ENCODE measurements at regions not wholly inside any gene's neighbourhood (a gene's known extent, or its start where the extent isn't known, plus 50 kb on each side); places are given as distances from the start of the nearest gene placed in this dataset.

GRCh38 chr3:153354641-153355040 is 192.6 kb downstream of the RAP2B start:
- no peak for TF ChIP-seq E2F5 (CRISPR knock-in tag; IDR thresholded peaks at IDR 0.05)
- TF ChIP-seq ZNF416 (CRISPR knock-in tag; IDR thresholded peaks at IDR 0.05), result no peak
- Mint-ChIP-seq H3K9me3 (peaks cover 13% of the 10 kb centered on the region), H3K4me1 (peaks cover 13% of the 10 kb centered on the region), H3K36me3 (peaks cover 5% of the 10 kb centered on the region; the same call in 1 of the 2 replicates), H3K4me3 (no peak overlapping the region), H3K27me3 (ENCODE audit: low read depth) (peaks cover 51% of the 10 kb centered on the region), H3K27ac (no peak overlapping the region)
- CTCF ChIA-PET, result no interaction called here
- POLR2A ChIA-PET, result no interaction called here
- ATAC-seq (no peak), DNase-seq (ENCODE audit: low spot score) (no peak)

GRCh38 chr3:153355559-153355958 is 193.5 kb downstream of the RAP2B start:
- TF ChIP-seq PRRX2 (CRISPR knock-in tag; IDR thresholded peaks at IDR 0.05), result no peak
- no peak for TF ChIP-seq PRDM15 (CRISPR knock-in tag; IDR thresholded peaks at IDR 0.05)
- TF ChIP-seq USF2 (CRISPR knock-in tag; IDR thresholded peaks at IDR 0.05), result no peak
- no peak for TF ChIP-seq TEAD4 (CRISPR knock-in tag; IDR thresholded peaks at IDR 0.05)
- no peak for TF ChIP-seq MXD4 (CRISPR knock-in tag; IDR thresholded peaks at IDR 0.05; ENCODE audit: borderline replicate concordance)
- TF ChIP-seq SMAD3 (CRISPR knock-in tag; IDR thresholded peaks at IDR 0.05; ENCODE audit: borderline replicate concordance), result no peak
- TF ChIP-seq CREB1 (CRISPR knock-in tag; IDR thresholded peaks at IDR 0.05), result no peak
- no peak for TF ChIP-seq E2F4 (CRISPR knock-in tag; IDR thresholded peaks at IDR 0.05; ENCODE audit: borderline replicate concordance, low read depth)
- no peak for TF ChIP-seq ZNF317 (CRISPR knock-in tag; IDR thresholded peaks at IDR 0.05; ENCODE audit: borderline replicate concordance, low read depth)
- no peak for TF ChIP-seq IRF1 (CRISPR knock-in tag; IDR thresholded peaks at IDR 0.05)
- no peak for TF ChIP-seq ZMAT4 (CRISPR knock-in tag; IDR thresholded peaks at IDR 0.05)
- TF ChIP-seq E2F5 (CRISPR knock-in tag; IDR thresholded peaks at IDR 0.05), result no peak
- no peak for TF ChIP-seq ZNF532 (CRISPR knock-in tag; IDR thresholded peaks at IDR 0.05; ENCODE audit: borderline replicate concordance)
- TF ChIP-seq ATF2 (CRISPR knock-in tag; IDR thresholded peaks at IDR 0.05; ENCODE audit: borderline replicate concordance, low read depth), result no peak
- H3K36me3 Mint-ChIP-seq, result peaks cover 5% of the 10 kb centered on the region; the same call in 1 of the 2 replicates
- H3K27me3 Mint-ChIP-seq (ENCODE audit: low read depth), result peaks cover 41% of the 10 kb centered on the region
- H3K4me3 Mint-ChIP-seq, result no peak overlapping the region
- ATAC-seq, result no peak
- peaks cover 13% of the 10 kb centered on the region for H3K4me1 Mint-ChIP-seq
- ChIA-PET POLR2A (no interaction called here), CTCF (no interaction called here)
- no peak overlapping the region for H3K27ac Mint-ChIP-seq
- DNase-seq (ENCODE audit: low spot score), result no peak
- H3K9me3 Mint-ChIP-seq, result peaks cover 13% of the 10 kb centered on the region

Measured in WTC11 (cell line).